Neural crest cell (in vitro differentiated cells): ENCODE measurements at regions not wholly inside any gene's neighbourhood (a gene's known extent, or its start where the extent isn't known, plus 50 kb on each side); places are given as distances from the start of the nearest gene placed in this dataset.
"Not testable (repeated sequence)": the region's sequence is repeated elsewhere in the genome, so short reads cannot be mapped to it uniquely, and the experiment has no call there.

Experiments used
- DNase-seq: peaks from one replicate; pipeline ENCODE4 v3.0.0; 2021; ENCODE audit warnings: low read depth, mixed read lengths, low spot score
- H3K27ac Mint-ChIP-seq: one replicate; pipeline ENCODE4 v1.8.0; 2021; ENCODE audit warnings: mild to moderate bottlenecking, mixed read lengths; ENCODE audit not compliant: unreplicated experiment
- H3K27me3 Mint-ChIP-seq: 2 replicates; pipeline ENCODE4 v1.8.0; 2021; ENCODE audit warnings: low read depth, mild to moderate bottlenecking, mixed read lengths
- H3K36me3 Mint-ChIP-seq: 2 replicates; pipeline ENCODE4 v1.8.0; 2021; ENCODE audit warnings: low read depth, mild to moderate bottlenecking, mixed read lengths
- H3K4me1 Mint-ChIP-seq: 2 replicates; pipeline ENCODE4 v1.8.0; 2021; ENCODE audit warnings: mixed read lengths
- H3K4me3 Mint-ChIP-seq: one replicate; pipeline ENCODE4 v1.8.0; 2021; ENCODE audit warnings: mild to moderate bottlenecking, mixed read lengths
- H3K9me3 Mint-ChIP-seq: 2 replicates; pipeline ENCODE4 v1.8.0; 2021; ENCODE audit warnings: mixed read lengths
- TF ChIP-seq, protein P1 (sequence below): fragments of 200-600 bp; sonication (generic); conservative IDR thresholded peaks from 2 replicates; pipeline ENCODE4 v1.5.0; 2021; ENCODE audit warnings: antibody characterized with exemption, mild to moderate bottlenecking

DNA sequence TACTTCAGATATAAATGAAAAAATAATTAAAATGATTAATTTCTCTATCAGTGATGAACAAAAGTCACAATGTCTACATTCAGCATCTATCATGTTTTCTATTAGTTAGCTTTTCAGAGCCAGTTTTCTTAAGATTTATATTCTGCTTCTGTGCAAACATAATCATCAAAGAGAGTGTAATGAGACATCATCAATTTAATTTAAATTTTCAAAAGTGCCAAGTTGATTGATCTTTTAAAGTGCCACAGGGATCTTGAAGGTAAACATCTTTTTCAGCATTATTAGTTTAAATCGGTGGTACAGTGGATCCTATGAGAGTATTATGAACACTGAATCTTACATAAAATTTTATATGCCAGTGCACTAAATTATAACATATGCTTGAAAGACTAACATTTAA, 1176.1 kb downstream of the PLA2G4A start:
- TF ChIP-seq, protein P1, sequence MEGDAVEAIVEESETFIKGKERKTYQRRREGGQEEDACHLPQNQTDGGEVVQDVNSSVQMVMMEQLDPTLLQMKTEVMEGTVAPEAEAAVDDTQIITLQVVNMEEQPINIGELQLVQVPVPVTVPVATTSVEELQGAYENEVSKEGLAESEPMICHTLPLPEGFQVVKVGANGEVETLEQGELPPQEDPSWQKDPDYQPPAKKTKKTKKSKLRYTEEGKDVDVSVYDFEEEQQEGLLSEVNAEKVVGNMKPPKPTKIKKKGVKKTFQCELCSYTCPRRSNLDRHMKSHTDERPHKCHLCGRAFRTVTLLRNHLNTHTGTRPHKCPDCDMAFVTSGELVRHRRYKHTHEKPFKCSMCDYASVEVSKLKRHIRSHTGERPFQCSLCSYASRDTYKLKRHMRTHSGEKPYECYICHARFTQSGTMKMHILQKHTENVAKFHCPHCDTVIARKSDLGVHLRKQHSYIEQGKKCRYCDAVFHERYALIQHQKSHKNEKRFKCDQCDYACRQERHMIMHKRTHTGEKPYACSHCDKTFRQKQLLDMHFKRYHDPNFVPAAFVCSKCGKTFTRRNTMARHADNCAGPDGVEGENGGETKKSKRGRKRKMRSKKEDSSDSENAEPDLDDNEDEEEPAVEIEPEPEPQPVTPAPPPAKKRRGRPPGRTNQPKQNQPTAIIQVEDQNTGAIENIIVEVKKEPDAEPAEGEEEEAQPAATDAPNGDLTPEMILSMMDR, result no peak
- no peaks in the 10 kb centered on the region for H3K27me3 Mint-ChIP-seq
- H3K36me3 Mint-ChIP-seq, result peaks cover 4% of the 10 kb centered on the region
- H3K27ac Mint-ChIP-seq, result no peak overlapping the region
- no peak overlapping the region for H3K4me3 Mint-ChIP-seq
- no peaks in the 10 kb centered on the region for H3K4me1 Mint-ChIP-seq
- H3K9me3 Mint-ChIP-seq, result peaks cover 7% of the 10 kb centered on the region
- DNase-seq, result no peak

DNA sequence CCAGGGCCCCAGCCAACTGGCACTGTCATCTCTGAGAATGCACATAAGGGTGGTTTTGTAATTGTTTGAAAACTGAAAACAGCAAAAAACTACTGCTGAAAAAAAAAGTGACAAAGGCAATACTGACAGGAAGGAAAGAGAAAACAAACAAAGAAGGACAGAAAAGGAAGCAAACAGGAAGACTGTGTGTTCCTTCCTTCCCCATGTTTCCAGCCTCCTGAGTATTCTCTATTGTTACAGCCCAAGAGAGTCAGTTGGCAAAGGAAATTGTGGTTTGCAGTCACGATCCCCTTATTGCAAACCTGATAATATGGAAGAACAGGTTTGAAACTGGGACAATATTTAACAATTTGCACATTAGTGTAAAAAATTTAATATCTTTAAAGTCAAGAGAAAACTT, 1177.6 kb downstream of the PLA2G4A start:
- TF ChIP-seq, protein P1, result no peak
- no peak overlapping the region for H3K4me3 Mint-ChIP-seq
- H3K4me1 Mint-ChIP-seq, result no peaks in the 10 kb centered on the region
- no peaks in the 10 kb centered on the region for H3K27me3 Mint-ChIP-seq
- DNase-seq, result no peak
- H3K9me3 Mint-ChIP-seq, result peaks cover 7% of the 10 kb centered on the region
- peaks cover 4% of the 10 kb centered on the region for H3K36me3 Mint-ChIP-seq
- no peak overlapping the region for H3K27ac Mint-ChIP-seq

DNA sequence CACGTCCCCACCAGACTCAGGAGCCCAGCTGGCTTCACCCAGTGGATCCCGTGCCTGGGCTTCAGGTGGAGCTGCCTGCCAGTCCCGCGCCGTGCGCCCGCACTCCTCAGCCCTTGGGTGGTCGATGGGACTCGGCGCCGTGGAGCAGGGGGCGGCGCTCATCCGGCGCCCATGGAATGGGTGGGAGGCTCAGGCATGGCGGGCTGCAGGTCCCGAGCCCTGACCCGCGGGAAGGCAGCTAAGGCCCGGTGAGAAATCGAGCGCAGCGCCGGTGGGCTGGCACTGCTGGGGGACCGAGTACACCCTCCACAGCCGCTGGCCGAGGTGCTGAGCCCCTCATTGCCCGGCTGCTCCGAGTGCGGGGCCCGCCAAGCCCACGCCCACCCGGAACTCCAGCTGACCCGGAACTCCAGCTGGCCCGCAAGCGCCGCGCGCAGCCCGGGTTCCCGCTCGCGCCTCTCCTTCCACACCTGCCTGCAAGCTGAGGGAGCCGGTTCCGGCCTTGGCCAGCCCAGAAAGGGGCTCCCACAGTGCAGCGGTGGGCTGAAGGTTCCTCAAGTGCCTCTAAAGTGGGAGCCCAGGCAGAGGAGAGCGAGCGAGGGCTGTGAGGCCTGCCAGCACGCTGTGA, 1184.6 kb downstream of the PLA2G4A start:
- H3K9me3 Mint-ChIP-seq, DNase-seq, H3K27me3 Mint-ChIP-seq, H3K27ac Mint-ChIP-seq, H3K4me1 Mint-ChIP-seq, H3K36me3 Mint-ChIP-seq, H3K4me3 Mint-ChIP-seq: not testable (repeated sequence)

DNA sequence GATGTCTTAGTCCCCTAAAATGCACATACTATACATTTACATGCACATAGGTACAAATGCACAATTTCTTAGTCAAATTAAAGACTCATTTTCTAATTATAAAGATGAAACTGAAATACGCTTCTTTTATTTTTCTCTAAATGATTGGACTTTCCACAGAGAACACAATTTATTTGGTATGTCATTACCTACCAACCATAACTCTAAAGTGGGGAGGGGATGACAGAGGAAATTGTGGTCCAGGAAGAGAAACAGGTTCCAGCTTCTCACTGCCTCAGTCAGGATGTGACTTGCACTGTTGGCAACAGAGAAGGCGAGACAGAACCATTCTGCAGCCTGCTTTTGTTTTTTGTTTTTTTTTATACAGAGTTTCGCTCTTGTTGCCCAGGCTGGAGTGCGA, 1189.2 kb downstream of the PLA2G4A start:
- Mint-ChIP-seq H3K9me3 (peaks cover 11% of the 10 kb centered on the region), H3K36me3 (no peaks in the 10 kb centered on the region)

DNA sequence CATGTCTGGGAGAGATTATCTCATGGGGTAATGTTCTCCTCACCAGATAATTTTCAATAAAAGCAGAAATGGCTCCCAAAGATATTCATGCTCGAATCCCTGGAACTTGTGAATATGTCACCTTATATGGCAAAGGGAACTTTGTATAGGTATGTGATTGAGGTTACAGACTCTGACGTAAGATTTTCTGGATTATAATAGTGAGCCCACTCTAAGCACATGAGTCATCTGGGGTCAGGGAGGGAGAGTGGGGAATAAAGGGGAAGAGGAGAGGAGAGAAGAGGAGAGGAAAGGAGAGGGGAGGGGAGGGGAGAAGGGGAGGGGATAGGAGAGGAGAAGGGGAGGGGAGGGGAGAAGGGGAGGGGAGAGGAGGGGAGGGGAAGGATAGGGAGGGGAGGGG, 1193.9 kb downstream of the PLA2G4A start:
- peaks cover 10% of the 10 kb centered on the region for H3K9me3 Mint-ChIP-seq
- peaks cover 8% of the 10 kb centered on the region for H3K4me1 Mint-ChIP-seq
- H3K4me3 Mint-ChIP-seq, result no peak overlapping the region
- DNase-seq, result no peak
- H3K27ac Mint-ChIP-seq, result no peak overlapping the region
- no peaks in the 10 kb centered on the region for H3K36me3 Mint-ChIP-seq
- H3K27me3 Mint-ChIP-seq, result no peaks in the 10 kb centered on the region
- TF ChIP-seq, protein P1, result no peak

More for the DNA sequence above, 1189.2 kb downstream of the PLA2G4A start:
- Mint-ChIP-seq H3K4me1 (no peaks in the 10 kb centered on the region), H3K27me3 (no peaks in the 10 kb centered on the region), H3K4me3 (no peak overlapping the region), H3K27ac (no peak overlapping the region)
- TF ChIP-seq, protein P1, result no peak
- DNase-seq, result no peak

DNA sequence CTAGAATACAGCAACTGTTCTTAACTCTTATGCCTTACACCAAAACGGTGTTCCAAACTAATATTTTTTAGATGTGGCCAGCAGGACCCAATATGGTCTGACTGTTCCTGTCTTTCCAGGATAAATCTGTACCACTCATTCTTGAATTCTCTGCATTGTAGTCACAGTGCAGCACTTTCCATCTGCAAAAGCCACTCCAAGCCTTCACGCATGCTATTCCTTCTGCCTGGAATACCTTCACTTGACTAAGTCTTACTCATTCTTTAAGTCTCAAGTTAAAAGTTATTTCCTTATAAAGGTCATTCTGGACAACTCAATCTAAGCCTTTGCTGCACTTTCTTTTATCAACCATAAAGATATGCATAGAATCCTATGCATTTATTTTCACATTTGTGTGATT, 1194.5 kb downstream of the PLA2G4A start:
- TF ChIP-seq, protein P1, result no peak
- DNase-seq, result no peak
- Mint-ChIP-seq H3K27ac (no peak overlapping the region), H3K9me3 (peaks cover 10% of the 10 kb centered on the region), H3K27me3 (no peaks in the 10 kb centered on the region), H3K4me3 (no peak overlapping the region), H3K36me3 (no peaks in the 10 kb centered on the region), H3K4me1 (peaks cover 11% of the 10 kb centered on the region)
